ENCODE measurements at regions not wholly inside any gene's neighbourhood (a gene's known extent, or its start where the extent isn't known, plus 50 kb on each side); places are given as distances from the start of the nearest gene placed in this dataset.

GRCh38 chr1:75053207-75053606 lies 81.0 kb upstream of the LHX8 start:
- TF ChIP-seq CTCF (IDR thresholded peaks at IDR 0.05 in 2 of 3, conservative IDR thresholded peaks at IDR 0.05 in 1 of 3; ENCODE audit: control insufficient read depth in 2 of 3, extremely low read depth in 1 of 3, insufficient read depth in 1 of 3, low read depth in 3 of 3, low read length in 3 of 3) (no peak), CREM (IDR thresholded peaks at IDR 0.05; ENCODE audit: low read depth) (no peak)

Measured in GM12878 (cell line).